Activated T-cell treated with anti-CD3 and anti-CD28 coated beads for 4 hours (primary cell): ENCODE measurements at regions not wholly inside any gene's neighbourhood (a gene's known extent, or its start where the extent isn't known, plus 50 kb on each side); places are given as distances from the start of the nearest gene placed in this dataset.
"Not testable (repeated sequence)": the region's sequence is repeated elsewhere in the genome, so short reads cannot be mapped to it uniquely, and the experiment has no call there.

Experiments used
- DNase-seq: peaks from one replicate; pipeline ENCODE4 v3.0.0-alpha.2; 2020

- DNase-seq = no peak
Observed at GRCh38 chrX:52261125-52261462, 76.4 kb downstream of the MAGED4 start.

DNA sequence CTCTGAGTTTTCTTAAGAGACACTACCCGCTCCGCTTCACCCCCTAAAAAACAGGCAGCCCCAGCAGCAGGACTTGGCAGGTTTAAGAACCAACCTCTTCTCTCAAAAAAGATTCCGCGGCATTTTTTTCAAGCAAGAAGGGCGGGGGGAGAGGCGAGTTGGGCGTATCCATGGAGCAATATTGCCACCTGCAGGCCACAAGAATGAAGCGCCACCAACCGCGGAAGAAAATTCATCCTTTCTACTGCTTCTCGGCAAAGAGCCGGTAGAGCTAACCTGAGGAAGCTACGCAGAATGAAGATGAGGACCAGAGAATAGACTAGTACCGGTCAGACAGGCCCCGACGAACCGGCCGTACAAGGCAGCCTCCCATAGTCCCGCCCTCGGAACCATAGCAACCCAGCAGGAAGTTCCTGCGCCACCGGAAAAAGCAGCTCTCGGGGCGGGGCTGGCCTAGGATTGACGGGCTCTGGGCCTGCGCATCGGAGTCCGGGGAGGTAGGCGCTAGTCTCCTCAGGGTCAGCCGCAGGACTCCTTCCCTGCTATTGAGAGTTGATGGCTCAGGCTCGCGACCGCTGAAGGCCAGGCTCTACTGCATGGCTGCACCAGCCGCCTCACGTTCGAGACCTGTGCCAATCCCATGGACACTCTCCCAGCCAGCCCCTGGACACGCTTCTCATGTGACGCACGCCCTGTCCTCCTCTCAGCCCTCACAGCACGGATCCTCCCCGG lies 76.9 kb downstream of the MAGED4 start:
- DNase-seq = peak; percentile 76

- DNase-seq = no peak
Observed at GRCh38 chrX:52262195-52262546, 77.5 kb downstream of the MAGED4 start.

- no peak for DNase-seq
Observed at GRCh38 chrX:52263417-52263816, 78.7 kb downstream of the MAGED4 start.

GRCh38 chrX:52265713-52266112 lies 81.0 kb downstream of the MAGED4 start:
- DNase-seq = no peak

GRCh38 chrX:52268502-52268901 lies 83.8 kb downstream of the MAGED4 start:
- not testable (repeated sequence) for DNase-seq

DNA sequence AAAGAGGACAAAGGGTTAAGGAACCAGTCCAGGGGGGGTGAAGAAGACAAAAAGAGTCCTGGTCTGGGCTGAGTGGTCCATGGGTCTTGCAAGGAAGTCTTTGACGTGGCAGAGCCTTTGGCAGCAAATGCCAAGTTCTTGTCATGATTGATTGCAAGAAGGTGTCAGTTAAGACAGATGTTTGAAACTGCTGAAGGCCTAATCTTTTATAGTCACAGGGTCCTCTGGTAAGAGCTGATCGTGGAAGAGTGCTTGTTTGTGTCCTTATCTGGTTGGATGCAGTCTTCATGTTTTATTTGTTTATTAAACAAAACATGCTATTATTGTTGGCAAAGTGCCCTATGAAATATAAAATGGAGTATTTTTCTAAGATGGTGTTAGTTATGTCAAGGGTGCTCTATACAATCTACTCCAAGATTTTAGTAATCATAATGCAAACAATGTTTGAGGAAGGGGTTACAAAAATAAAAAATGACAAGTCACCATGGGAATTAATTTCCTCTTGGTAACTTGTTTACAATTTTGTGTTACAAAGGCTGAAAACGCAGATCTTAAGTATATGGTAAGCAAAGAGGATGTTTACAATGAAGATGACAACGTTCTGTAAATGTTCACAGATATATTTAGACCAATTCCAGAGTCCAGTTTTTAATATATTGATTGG lies 85.9 kb downstream of the MAGED4 start:
- DNase-seq = no peak

- DNase-seq = no peak
Observed at GRCh38 chrX:52271206-52271605, 86.5 kb downstream of the MAGED4 start.

DNA sequence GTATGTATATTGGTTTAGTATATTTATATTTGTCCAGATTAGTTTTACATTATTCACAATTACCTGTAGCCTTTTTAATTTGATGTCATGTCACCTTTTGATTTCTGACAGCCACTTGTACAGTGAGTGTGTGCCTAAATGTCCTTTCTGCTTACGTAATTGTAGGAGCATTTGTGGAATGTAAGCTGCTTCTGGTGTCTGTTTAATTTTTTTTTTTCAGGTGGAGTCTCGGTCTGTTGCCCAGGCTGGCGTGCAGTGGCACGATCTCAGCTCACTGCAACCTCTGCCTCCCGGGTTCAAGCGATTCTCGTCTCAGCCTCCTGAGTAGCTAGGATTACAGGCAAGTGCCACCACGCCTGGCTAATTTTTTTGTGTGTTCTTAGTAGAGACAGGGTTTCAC lies 91.2 kb upstream of the XAGE2 start:
- DNase-seq = no peak

GRCh38 chrX:52280812-52281211 lies 88.0 kb upstream of the XAGE2 start:
- DNase-seq = no peak

GRCh38 chrX:52284865-52285264 lies 84.0 kb upstream of the XAGE2 start:
- DNase-seq = no peak

DNA sequence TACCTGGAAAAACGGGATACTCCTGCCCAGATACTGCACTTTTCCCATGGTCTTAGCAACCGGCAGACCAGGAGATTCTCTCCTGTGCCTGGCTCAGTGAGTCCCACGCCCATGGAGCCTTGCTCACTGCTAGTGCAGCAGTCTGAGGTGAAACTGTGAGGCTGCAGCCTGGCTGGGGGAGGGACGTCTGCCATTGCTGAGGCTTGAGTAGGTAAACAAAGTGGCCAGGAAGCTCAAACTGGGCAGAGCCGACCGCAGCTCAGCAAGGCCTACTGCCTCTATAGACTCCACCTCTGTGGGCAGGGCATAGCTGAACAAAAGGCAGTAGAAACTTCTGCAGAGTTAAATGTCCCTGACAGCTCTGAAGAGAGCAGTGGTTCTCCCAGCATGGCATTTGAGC lies 69.9 kb upstream of the XAGE2 start:
- not testable (repeated sequence) for DNase-seq

DNA sequence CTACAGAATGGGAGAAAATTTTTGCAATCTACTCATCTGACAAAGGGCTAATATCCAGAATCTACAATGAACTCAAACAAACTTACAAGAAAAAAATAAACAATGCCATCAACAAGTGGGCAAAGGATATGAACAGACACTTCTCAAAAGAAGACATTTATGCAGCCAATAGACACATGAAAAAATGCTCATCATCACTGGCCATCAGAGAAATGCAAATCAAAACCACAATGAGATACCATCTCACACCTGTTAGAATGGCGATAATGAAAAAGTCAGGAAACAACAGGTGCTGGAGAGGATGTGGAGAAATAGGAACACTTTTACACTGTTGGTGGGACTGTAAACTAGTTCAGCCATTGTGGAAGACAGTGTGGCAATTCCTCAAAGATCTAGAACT lies 60.3 kb upstream of the XAGE2 start:
- not testable (repeated sequence) for DNase-seq
